Glomerular visceral epithelial cell (primary cell): ENCODE measurements at regions not wholly inside any gene's neighbourhood (a gene's known extent, or its start where the extent isn't known, plus 50 kb on each side); places are given as distances from the start of the nearest gene placed in this dataset.
"Not testable (repeated sequence)": the region's sequence is repeated elsewhere in the genome, so short reads cannot be mapped to it uniquely, and the experiment has no call there.

Source experiments
- DNase-seq: peaks from one replicate; pipeline ENCODE4 v3.0.0-alpha.2; 2016; ENCODE audit errors: extremely low spot score

GRCh38 chr15:21357056-21357455 lies 83.2 kb downstream of the POTEB3 start:
- not testable (repeated sequence) for DNase-seq

- DNase-seq: not testable (repeated sequence)
These were observed 84.4 kb downstream of the POTEB3 start for GRCh38 chr15:21355944-21356343.

DNA sequence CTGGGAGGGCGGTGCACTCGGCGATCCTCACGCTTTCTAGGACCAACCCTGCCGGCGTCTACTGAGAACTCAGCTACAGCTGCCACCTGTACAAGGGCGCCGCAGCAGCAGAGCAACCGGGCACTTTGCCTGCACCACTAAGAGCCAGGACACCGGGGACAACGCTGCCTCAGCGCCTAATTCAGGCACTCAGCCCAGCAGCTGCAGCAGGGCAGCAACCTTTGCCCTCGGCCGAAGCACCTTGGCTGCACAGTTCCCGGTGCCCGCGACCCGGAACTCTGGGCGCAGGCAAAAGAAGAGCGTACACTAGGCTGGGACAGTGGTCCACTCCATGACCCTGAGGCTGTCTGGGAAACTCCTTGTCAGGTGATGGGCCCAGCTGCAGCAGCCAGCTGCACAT lies 85.7 kb downstream of the POTEB3 start:
- DNase-seq: not testable (repeated sequence)

DNA sequence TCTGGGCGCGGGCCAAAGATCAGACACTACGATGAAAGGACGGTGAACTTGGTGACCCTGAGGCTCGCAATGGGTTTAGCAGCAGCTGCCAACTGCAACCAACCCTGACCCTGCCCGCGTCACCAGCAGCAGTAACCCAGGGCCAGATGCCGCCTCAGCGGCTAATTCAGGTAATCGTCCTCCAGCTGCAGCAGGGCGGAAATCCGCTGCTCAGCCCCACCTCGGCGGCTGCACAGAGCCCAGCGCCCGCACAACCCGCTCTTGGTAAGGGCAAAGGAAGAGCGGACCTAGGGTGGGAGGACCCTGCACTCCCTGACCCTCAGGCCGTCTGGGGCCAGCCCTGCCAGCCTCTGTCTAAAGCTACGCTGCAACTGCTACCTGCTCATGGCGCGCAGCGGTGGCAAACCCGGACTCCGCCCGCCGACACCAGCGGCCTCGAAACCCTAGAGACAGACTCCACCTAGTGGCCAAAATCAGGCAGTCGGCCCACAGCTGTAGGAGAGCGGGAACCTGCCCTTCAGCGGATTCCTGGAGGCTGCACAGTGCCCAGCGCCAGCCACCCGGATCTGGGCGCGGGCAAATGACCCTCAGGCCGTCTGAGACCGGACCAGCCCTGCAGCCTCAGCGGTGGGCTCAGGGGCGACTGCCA lies 87.5 kb downstream of the POTEB3 start:
- not testable (repeated sequence) for DNase-seq

DNA sequence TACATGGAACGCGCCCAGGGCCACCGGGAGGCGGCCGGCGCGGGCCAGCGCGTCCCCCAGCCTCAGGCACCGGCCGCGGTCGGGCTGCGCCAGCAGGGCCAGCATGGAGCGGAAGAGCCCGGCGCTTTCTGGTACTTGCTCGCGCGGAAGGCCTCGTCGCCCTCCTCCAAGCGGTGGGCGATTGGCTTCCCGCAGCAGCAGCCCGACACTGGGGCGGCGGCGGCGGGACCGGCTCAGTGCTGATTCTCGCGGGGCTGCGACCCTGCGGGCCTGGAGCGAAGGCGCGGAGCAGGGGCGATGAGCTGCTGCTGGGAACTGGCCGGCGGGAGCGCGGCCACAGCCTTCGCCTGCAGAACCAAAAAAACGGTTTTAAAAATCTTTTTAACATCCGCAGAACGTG lies 95.3 kb downstream of the POTEB3 start:
- DNase-seq: not testable (repeated sequence)

GRCh38 chr15:21344500-21344899 lies 95.8 kb downstream of the POTEB3 start:
- not testable (repeated sequence) for DNase-seq

- not testable (repeated sequence) for DNase-seq
These were observed 103.3 kb downstream of the POTEB3 start for GRCh38 chr15:21337028-21337427.

DNA sequence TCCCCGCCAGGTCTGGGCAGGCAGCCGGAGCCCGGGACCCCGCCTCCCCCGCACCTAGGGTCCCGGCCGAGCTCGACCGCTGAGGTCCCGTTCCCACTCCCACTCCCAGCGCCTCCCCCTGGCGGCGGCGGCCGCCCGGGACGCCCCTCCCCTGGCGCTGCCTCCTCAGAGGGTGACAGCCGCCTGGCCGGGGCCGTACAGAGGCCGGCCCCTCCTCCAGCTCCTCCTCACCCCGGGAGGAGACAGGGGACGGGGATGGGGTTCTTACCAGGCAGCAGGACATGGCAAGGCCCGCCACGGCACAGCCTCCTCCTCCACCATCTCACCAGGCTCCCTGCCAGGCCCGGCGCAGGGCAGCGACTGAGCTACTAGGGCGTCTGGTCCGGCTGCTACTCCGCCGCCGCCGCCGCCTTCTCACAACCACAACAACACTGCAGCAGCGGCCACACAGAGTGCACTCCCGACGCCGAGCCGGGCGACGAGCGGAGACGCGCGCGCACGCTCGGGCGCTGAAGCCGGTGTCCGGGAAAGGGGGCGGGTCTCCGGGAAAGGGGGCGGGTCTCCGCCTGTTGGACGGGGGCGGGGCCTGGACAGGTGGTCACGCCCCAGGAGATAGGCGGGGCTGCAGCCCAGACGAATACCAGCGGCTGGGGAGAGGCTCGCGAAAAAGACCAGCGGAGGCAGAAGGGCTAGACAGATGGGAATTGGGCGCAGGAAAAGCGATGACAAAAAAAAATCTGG lies 115.4 kb downstream of the POTEB3 start:
- DNase-seq: not testable (repeated sequence)

DNA sequence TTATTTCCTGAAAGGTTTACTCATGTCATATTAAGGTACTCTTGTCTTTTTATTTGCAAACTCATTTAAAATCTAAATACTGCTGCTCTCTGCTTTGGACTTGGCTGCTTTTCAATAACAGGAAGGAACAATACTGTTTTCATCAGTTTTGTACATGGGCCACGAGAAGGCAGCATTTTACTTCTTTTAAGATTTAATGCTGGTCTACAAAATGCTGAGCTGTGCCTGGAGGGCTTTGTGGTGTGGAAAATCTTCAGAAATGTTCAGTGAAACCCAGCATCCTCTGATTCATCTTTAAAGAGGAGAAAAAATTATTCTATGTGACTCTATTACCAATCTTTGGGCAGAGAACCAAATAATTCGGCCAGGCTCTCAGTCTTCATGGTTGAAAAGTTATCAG lies 155.9 kb downstream of the POTEB3 start:
- DNase-seq: not testable (repeated sequence)

GRCh38 chr15:21283210-21283609 lies 157.1 kb downstream of the POTEB3 start:
- not testable (repeated sequence) for DNase-seq

GRCh38 chr15:21280272-21280671 lies 160.0 kb downstream of the POTEB3 start:
- DNase-seq: not testable (repeated sequence)

GRCh38 chr15:21272176-21272982 lies 167.9 kb downstream of the POTEB3 start:
- peak; percentile 1 for DNase-seq

- DNase-seq: peak; percentile 1
These were observed 168.7 kb downstream of the POTEB3 start for GRCh38 chr15:21271566-21271965.

DNA sequence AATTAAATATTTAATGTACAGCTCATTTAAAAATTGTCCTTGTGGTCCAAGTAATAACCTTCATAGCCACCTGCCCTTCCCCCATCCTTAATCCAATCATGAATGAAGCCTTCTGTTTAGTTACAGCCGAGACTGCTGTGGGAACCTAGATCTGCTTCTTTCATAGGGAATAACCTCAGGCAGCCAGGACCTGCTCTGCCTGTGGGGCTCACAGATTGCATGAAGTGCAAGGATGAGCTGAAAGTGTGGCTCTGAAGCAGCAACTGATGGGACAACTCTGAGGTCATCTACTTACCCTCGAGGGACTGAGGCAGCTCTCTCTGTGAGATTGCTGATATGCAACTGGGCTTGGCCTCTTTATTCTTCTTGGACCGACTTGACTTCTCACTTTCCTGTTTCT lies 169.8 kb downstream of the POTEB3 start:
- peak; percentile 1 for DNase-seq

DNA sequence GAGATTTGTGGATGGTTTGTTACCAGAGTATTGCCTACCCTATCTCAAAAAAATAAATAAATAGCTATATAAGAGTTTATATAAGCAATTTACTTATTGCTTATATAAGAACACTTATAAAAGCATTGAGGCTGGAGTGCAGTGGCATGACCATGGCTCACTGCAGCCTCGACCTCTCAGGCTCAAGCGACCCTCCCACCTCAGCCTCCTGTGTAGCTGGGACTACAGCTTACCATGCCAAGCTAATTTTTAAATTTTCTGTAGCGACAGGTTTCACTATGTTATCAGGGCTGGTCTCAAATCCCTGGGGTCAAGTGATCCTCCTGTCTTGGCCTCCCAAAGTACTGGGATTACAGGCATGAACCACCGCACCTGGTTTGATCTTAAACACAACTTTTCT lies 170.6 kb downstream of the POTEB3 start:
- peak; percentile 0 for DNase-seq

DNA sequence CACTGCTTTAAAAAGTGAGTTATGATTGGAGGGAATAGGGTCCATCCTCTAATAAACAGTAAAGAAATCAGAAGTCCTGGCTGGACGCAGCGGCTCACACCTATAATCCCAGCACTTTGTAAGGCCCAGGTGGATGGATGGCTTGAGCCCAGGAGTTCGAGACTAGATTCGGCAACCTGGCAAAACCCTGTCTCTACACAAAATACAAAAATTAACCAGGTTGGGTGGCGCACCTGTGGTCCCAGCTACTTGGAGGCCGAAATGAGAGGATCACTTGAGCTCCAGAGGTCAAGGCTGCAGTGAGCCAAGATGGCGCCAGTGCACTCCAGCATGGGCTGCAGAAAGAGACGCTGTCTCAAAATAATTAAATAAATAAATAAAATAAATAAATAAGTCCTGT lies 171.2 kb downstream of the POTEB3 start:
- peak; percentile 1 for DNase-seq

DNA sequence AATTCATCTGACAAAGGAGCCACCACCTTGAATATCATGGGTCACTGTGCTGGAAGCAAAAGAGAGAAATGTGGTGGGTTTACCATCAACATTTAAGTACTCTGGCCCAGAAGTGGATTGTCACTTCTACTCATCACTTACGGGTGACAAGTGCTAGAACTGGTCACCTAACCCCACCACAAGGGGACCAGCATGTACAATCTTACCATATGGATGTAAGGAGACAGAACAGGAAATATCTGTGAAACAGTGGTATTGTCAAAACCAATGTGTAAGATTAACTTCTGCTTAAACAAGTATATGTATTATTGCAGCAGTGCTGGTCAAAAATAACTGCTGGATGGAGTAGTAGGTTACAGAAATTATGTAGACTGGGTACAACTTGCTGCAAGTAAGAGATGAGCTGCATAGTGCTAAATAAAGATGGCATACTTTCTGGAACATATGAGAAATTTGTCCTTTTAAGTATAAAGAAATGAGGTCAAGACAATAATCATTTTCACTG lies 171.8 kb downstream of the POTEB3 start:
- DNase-seq: peak; percentile 1

DNA sequence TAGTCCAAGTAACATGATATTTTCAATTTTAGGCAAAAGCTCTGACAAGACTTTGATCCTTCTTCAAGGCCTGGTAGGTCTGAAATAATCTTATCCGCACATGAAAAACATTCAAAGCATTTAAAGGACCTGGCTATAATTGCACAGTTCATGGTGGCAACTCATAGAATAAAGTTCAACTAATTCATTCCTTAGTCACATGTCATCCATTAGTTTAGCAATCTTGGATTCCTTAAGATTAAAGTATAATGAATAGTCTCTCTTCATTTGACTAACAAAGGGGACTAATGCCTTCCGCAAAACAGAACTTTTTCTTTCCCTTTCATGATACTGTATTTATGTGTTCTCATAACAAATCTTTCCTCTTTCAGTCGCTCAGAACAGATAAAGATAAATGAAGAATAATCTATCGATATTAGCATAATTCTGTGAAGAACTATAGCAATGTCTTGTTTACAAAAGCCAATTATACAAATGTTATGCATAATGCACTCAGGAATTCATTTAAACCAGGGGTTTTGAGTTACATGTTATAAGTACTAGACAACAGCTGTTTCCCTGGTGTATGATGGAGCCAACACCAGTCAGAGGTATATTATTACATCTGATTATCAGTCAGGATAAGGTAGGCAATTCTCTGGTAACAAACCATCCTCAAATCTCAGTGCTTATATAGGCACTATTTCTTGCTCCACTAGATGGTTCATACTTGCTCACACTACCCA lies 172.5 kb downstream of the POTEB3 start:
- DNase-seq: peak; percentile 0

DNA sequence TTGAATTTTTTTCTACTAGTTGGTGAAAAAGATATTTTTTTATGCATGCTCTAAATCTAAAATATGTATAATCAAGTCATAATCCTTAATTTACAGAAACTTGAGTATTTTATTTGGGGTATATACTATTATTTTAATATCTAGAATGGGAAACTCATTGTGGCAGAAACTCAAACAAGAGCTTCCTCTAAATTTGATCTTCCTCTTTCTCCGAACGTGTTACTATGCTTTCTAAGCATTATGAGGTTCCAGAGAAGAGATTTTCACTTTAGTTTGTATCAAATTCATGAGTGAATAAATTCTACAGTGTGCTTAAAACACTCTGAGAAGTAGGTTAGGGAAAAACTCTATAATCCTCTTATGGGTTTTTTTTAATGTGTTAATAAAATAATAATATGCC lies 173.1 kb downstream of the POTEB3 start:
- no peak for DNase-seq

- not testable (repeated sequence) for DNase-seq
These were observed 174.7 kb downstream of the POTEB3 start for GRCh38 chr15:21265628-21266027.

DNA sequence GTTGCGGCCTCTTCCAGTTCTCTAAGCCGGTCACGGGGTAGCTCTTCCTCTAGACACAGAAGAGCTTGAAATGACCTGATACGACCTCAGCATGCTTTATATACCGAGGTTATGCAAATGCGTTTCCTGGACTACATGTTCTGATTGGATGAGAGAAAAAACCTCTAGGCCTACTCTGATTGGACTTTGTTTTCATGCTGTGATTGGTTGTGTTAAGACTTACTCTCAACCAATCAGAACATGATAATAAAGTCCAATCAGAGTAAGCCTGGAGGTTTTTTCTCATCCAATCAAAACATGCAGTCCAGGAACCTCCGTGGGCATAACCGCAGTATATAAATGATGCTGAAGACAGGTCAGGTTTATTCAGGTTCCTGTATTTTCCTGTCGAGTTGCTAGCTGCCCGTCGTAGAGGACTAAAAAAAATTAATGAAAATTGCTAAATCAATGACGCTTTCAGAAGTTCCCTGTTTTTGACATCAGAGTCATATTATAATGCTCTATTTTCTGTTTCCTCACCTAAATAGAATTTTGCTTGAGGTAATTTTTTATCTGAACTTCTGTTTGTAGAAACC lies 177.4 kb downstream of the POTEB3 start:
- peak; percentile 2 for DNase-seq
